ENCODE measurements at regions not wholly inside any gene's neighbourhood (a gene's known extent, or its start where the extent isn't known, plus 50 kb on each side); places are given as distances from the start of the nearest gene placed in this dataset.

DNA sequence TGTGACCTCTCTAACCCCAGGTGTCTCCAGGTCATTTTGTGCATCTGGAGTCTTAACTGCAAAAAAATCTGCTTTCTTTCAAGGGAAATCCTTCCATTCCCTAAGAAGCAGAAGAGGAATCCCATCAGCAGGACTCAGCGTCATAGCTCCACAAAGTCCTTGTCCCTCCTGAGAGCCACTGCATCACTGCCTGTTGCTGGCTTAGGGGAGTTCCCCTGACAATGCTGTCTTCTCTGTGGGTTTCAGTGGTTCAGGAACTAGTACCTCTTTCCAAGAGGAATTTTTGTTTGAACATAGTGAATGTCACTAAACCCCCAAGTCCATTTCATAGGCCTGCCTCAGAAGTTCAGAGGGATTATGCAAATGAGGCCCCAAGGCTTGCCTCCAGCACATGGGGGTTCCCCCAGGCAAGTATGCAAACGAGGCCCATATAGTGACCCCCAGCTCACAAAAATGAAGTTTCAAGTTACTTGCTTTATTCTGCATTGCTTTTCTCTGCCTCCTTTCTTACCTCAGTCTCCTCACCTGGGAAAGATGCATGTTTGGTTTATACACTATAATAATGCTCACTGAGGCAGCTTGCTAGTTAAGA lies 513.9 kb upstream of the MEX3C start:
- no peak for DNase-seq (ENCODE audit: low read depth)
- H3K4me3 ChIP-seq (ENCODE audit: low read depth, low read length), result no peak overlapping the region
- TF ChIP-seq, protein P1, sequence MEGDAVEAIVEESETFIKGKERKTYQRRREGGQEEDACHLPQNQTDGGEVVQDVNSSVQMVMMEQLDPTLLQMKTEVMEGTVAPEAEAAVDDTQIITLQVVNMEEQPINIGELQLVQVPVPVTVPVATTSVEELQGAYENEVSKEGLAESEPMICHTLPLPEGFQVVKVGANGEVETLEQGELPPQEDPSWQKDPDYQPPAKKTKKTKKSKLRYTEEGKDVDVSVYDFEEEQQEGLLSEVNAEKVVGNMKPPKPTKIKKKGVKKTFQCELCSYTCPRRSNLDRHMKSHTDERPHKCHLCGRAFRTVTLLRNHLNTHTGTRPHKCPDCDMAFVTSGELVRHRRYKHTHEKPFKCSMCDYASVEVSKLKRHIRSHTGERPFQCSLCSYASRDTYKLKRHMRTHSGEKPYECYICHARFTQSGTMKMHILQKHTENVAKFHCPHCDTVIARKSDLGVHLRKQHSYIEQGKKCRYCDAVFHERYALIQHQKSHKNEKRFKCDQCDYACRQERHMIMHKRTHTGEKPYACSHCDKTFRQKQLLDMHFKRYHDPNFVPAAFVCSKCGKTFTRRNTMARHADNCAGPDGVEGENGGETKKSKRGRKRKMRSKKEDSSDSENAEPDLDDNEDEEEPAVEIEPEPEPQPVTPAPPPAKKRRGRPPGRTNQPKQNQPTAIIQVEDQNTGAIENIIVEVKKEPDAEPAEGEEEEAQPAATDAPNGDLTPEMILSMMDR (IDR thresholded peaks at IDR 0.05; ENCODE audit: control insufficient read depth, extremely low read depth, insufficient read depth), result no peak

DNA sequence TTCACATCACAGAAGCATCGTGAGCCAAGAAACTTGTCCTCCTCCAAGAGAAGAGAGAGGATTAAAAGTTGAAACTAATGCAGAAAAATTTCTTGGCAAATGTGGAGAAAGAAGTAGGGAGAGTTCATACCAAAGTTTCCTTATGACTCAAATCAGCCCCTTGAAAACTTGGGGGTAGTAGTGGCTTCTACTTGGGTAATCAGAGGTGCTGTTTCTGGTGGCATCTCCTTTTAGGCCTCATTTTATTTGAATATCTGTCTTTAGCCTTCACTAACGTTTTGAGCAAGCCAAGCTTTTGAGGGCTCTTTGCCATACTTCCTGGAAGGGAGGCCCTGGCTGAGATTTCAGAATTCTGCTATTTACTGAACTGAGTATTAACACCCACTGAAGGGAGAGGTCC lies 515.3 kb upstream of the MEX3C start:
- no peak for DNase-seq (ENCODE audit: low read depth)
- TF ChIP-seq, protein P1 (IDR thresholded peaks at IDR 0.05; ENCODE audit: control insufficient read depth, extremely low read depth, insufficient read depth), result no peak
- H3K4me3 ChIP-seq (ENCODE audit: low read depth, low read length), result no peak overlapping the region

DNA sequence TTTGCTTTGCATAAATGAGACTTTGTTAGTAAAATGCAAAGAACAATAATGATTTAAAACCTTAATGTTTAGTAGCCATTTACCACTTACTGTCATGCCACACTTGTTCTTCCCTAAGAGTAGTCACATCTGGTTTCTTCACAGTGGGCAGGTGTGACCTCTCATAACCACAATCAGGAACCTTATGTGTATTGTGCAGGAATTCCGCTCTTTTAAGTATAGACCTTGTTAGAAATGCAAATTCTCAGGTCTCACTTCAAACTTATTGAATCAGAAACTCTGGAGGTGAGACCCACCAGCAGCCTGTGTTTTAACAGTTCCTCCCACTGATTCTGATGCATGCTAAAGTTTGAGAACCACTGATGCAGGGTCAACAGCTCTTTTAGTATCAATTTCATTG lies 518.8 kb upstream of the MEX3C start:
- no peak for DNase-seq (ENCODE audit: low read depth)
- TF ChIP-seq, protein P1 (IDR thresholded peaks at IDR 0.05; ENCODE audit: control insufficient read depth, extremely low read depth, insufficient read depth), result no peak
- no peak overlapping the region for H3K4me3 ChIP-seq (ENCODE audit: low read depth, low read length)

DNA sequence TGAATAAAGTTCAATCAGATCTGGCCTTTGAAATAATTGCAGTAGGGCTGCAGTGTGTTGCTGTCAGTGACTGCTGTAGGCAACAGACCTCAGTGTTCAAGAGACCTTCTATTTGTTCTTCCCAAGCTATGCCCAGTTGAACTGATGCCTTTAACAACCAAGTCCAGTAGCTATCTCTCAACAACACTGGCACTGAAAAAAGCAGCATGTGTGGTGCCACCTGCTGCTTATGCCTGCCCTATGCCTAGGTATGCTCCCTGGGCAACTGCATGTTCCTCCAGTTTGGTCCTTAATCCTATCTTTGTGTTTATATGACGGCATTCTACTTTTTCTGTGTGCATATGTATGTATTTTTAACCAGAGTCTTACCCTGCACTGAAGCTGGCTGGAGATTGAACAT lies 523.9 kb upstream of the MEX3C start:
- no peak for DNase-seq (ENCODE audit: low read depth)
- H3K4me3 ChIP-seq (ENCODE audit: low read depth, low read length), result no peak overlapping the region
- TF ChIP-seq, protein P1 (IDR thresholded peaks at IDR 0.05; ENCODE audit: control insufficient read depth, extremely low read depth, insufficient read depth), result no peak

DNA sequence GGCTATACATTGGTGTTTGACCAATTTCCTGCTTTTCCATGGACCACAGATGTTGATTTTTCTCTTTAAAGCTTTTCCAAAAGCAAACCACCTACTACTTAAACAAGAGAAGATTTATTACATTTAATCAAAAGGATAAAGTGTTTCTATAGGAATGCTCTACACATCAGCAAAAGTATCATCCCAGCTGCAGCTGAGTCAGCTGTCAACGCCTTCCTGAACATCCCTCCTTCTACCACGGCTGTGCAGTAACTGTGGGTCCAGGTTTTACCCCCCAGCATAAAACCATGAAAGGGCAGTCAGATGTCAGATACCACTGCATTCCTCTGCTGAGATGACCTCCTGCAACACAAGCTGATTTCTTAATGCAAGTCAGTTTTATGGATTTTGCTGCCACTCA lies 524.5 kb upstream of the MEX3C start:
- no peak for DNase-seq (ENCODE audit: low read depth)
- TF ChIP-seq, protein P1 (IDR thresholded peaks at IDR 0.05; ENCODE audit: control insufficient read depth, extremely low read depth, insufficient read depth), result no peak
- H3K4me3 ChIP-seq (ENCODE audit: low read depth, low read length), result no peak overlapping the region

DNA sequence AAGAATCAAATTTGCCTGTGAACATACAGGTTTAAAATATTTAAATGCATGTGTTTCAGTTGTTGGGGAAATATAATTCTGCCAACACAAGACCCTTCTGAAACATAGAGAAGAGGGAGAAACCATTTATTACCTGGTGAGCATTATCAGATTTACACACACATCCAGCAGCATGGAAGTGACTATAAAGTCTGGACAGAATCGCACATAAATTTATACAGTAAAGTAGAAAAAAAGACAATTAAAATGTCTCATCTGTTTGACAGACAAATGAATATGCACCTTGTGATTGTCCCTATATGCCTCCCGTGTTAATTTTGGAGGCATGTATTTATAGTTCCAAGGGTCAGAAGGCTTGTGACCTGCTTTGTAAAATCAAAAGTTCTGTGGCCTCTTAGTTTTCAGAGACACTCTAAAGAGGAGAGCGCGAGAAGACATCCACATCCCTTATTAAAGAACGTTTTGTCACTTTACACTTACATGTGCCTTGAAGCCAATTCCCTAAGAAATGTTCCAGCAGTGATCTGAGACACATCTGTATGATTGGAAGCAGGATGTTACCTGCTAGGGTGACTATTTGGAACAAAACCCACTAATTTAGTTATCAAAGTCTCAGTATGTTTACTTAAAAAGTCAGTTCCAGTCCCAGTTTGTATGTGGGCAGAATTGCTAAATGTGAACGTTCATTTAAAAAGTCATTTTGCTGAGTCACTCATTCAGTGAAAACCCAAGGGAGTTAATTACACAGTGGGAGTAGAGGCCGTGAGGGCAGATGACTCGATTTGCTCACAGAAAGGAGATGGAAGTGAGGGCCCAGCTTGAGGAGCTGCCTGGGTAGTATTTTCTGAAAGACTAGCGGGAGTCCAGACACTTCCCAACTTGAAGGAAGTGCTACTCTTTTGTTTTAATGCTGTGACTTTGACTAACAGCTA lies 527.6 kb upstream of the MEX3C start:
- H3K4me3 ChIP-seq (ENCODE audit: low read depth, low read length), result no peak overlapping the region
- no peak for DNase-seq (ENCODE audit: low read depth)
- TF ChIP-seq, protein P1 (IDR thresholded peaks at IDR 0.05; ENCODE audit: control insufficient read depth, extremely low read depth, insufficient read depth), result no peak

Data from LNCaP clone FGC (cell line).